Testis (tissue), 2 donors: ENCODE measurements at regions not wholly inside any gene's neighbourhood (a gene's known extent, or its start where the extent isn't known, plus 50 kb on each side); places are given as distances from the start of the nearest gene placed in this dataset.

Experiments
- DNase-seq: peaks from one replicate; pipeline ENCODE4 v3.0.0-alpha.2; 2019
- H3K27ac ChIP-seq, 2 donors: fragments of 200-600 bp; sonication (generic); one replicate each; pipeline ENCODE4 v1.5.1; 2019
- H3K27me3 ChIP-seq: fragments of 200-600 bp; sonication (generic); one replicate; pipeline ENCODE4 v1.5.1; 2019
- H3K36me3 ChIP-seq: fragments of 200-600 bp; sonication (generic); one replicate; pipeline ENCODE4 v1.5.1; 2017; ENCODE audit warnings: low read depth; ENCODE audit errors: missing control alignments
- H3K4me1 ChIP-seq: fragments of 200-600 bp; sonication (generic); one replicate; pipeline ENCODE4 v1.5.1; 2019
- H3K4me3 ChIP-seq, 2 donors: fragments of 200-600 bp; sonication (generic); one replicate each; pipeline ENCODE4 v1.5.1; 2017 to 2019
- H3K9me3 ChIP-seq: fragments of 200-600 bp; sonication (generic); one replicate; pipeline ENCODE4 v1.5.1; 2017
- POLR2A ChIP-seq: fragments of 450-650 bp; IDR thresholded peaks from one replicate; pipeline ENCODE4 v1.6.1; 2017; ENCODE audit warnings: antibody characterized with exemption, mild to moderate bottlenecking, moderate library complexity
- WGBS, 2 donors: methylation state at CpG; one replicate each; pipeline ENCODE4 v1.1.5; 2018; 5-methylcytosine and 5-hydroxymethylcytosine counted together
- intact Hi-C: fragments of 100-400 bp; cut with DNase I; formaldehyde crosslinking; loops from one replicate; pipeline ENCODE4 v1.15.1; 2023; ENCODE audit warnings: low total_unique reads
- TF ChIP-seq, protein P1 (sequence below), 3 experiments: fragments of 450-650 bp in 2 of 3; fragments of 200-600 bp in 1 of 3; sonication (generic) in 1 of 3; IDR thresholded peaks; one replicate each; pipeline ENCODE4 v1.5.1; 2016 to 2019; ENCODE audit warnings: antibody characterized with exemption in 3 of 3, mild to moderate bottlenecking in 2 of 3, moderate library complexity in 1 of 3

DNA sequence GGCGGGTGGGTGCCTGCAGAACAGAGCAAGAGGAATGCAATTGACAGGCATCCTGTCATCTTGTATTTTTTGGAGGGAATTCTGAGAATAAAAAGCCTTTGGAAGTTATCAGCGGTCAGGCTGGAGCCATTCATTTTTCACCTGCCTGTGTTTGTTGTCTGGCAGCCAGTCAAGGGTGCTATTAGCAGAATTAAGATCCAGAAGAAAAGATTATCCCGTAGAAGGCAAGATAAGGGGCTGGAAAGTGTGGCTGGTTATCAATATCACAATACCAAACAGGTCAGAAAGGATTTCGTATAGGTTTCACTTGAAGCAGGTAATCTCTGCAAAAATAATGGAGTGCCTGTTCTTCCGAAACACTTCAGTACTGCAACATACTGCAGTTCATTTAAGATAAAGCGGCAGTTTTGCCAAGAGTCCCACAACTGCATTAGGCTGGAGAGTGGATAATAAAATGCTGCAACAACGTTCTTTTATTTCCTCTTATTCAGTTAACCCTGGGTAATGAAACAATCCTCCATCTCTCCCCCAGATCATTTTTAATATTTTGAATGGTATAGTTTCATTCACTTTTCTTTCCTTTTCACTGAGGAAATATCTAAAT lies 171.2 kb upstream of the CDKN3 start:
- TF ChIP-seq, protein P1, sequence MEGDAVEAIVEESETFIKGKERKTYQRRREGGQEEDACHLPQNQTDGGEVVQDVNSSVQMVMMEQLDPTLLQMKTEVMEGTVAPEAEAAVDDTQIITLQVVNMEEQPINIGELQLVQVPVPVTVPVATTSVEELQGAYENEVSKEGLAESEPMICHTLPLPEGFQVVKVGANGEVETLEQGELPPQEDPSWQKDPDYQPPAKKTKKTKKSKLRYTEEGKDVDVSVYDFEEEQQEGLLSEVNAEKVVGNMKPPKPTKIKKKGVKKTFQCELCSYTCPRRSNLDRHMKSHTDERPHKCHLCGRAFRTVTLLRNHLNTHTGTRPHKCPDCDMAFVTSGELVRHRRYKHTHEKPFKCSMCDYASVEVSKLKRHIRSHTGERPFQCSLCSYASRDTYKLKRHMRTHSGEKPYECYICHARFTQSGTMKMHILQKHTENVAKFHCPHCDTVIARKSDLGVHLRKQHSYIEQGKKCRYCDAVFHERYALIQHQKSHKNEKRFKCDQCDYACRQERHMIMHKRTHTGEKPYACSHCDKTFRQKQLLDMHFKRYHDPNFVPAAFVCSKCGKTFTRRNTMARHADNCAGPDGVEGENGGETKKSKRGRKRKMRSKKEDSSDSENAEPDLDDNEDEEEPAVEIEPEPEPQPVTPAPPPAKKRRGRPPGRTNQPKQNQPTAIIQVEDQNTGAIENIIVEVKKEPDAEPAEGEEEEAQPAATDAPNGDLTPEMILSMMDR (IDR thresholded peaks at IDR 0.05) = no peak
- TF ChIP-seq POLR2A = no peak
- no peak for DNase-seq
- H3K4me1 ChIP-seq = no peaks in the 10 kb centered on the region
- H3K9me3 ChIP-seq = no peaks in the 10 kb centered on the region
- intact Hi-C loops = no loop called here
- H3K27me3 ChIP-seq = no peaks in the 10 kb centered on the region
- H3K27ac ChIP-seq = no peak overlapping the region
- no peak overlapping the region for H3K4me3 ChIP-seq
- WGBS, 2 donors = 53 to 62% methylated on average over 7 of the region's 7 CpGs
- H3K36me3 ChIP-seq = no peaks in the 10 kb centered on the region

- WGBS, 2 donors = 78 to 82% methylated on average over 2 of the region's 2 CpGs
- DNase-seq = no peak
These were observed 170.7 kb upstream of the CDKN3 start for GRCh38 chr14:54226103-54226502.

GRCh38 chr14:54226558-54226957 lies 170.2 kb upstream of the CDKN3 start:
- DNase-seq = no peak
- 94 to 96% methylated on average over 2 of the region's 2 CpGs for WGBS, 2 donors
- Histone ChIP-seq H3K4me3 (no peak overlapping the region), H3K27ac (no peak overlapping the region), H3K36me3 (no peaks in the 10 kb centered on the region), H3K9me3 (no peaks in the 10 kb centered on the region), H3K27me3 (no peaks in the 10 kb centered on the region), H3K4me1 (no peaks in the 10 kb centered on the region)
- intact Hi-C loops = no loop called here
- TF ChIP-seq POLR2A = no peak
- TF ChIP-seq, protein P1 (IDR thresholded peaks at IDR 0.05) = no peak

More at GRCh38 chr14:54226103-54226502, 170.7 kb upstream of the CDKN3 start:
- Histone ChIP-seq H3K4me1 (no peaks in the 10 kb centered on the region), H3K27ac (no peak overlapping the region), H3K27me3 (no peaks in the 10 kb centered on the region), H3K9me3 (no peaks in the 10 kb centered on the region), H3K36me3 (no peaks in the 10 kb centered on the region), H3K4me3 (no peak overlapping the region)
- TF ChIP-seq POLR2A = no peak
- TF ChIP-seq, protein P1 (IDR thresholded peaks at IDR 0.05) = no peak
- intact Hi-C loops = no loop called here

DNA sequence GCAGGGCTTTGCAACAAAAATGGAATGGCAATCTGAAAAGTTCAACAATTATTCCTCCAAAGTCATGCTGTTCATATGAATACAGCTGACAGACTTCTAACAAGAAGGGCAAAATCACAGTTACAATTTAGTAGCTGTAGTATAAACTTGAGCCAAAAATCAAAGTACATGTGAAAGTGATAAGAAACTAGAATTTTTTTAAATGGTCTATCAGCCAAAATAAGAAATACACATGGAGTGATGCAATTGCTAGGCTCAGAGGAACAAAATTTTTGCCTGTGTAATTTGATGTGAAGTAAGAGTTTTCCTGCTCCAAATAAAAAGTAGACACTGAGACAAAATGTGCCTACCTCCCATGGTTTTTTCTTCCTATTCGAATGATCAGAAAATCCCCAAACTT lies 167.7 kb upstream of the CDKN3 start:
- no peaks in the 10 kb centered on the region for H3K9me3 ChIP-seq
- WGBS, 2 donors = 64 to 71% methylated on average over 1 of the region's 1 CpG
- no peak for DNase-seq
- H3K4me1 ChIP-seq = no peaks in the 10 kb centered on the region
- H3K27me3 ChIP-seq = no peaks in the 10 kb centered on the region
- H3K27ac ChIP-seq = no peak overlapping the region
- no peaks in the 10 kb centered on the region for H3K36me3 ChIP-seq
- intact Hi-C loops = no loop called here
- no peak for TF ChIP-seq POLR2A
- TF ChIP-seq, protein P1 (IDR thresholded peaks at IDR 0.05) = no peak
- H3K4me3 ChIP-seq = no peak overlapping the region

- Histone ChIP-seq H3K27ac (no peak overlapping the region), H3K4me3 (no peak overlapping the region), H3K9me3 (no peaks in the 10 kb centered on the region), H3K27me3 (no peaks in the 10 kb centered on the region), H3K4me1 (no peaks in the 10 kb centered on the region), H3K36me3 (no peaks in the 10 kb centered on the region)
- TF ChIP-seq, protein P1 (IDR thresholded peaks at IDR 0.05) = no peak
- no peak for TF ChIP-seq POLR2A
- intact Hi-C loops = no loop called here
- 92 to 95% methylated on average over 1 of the region's 1 CpG for WGBS, 2 donors
- no peak for DNase-seq
These were observed 166.2 kb upstream of the CDKN3 start for GRCh38 chr14:54230645-54231044.
